Hepatocyte (in vitro differentiated cells): ENCODE measurements at regions not wholly inside any gene's neighbourhood (a gene's known extent, or its start where the extent isn't known, plus 50 kb on each side); places are given as distances from the start of the nearest gene placed in this dataset.

Source experiments
- CTCF ChIP-seq: fragments of 200-600 bp; sonication (generic); IDR thresholded peaks from 2 replicates; pipeline ENCODE4 v1.5.1; 2016; ENCODE audit warnings: antibody characterized with exemption, mild to moderate bottlenecking; ENCODE audit not compliant: poor library complexity
- EZH2 ChIP-seq: fragments of 200-600 bp; sonication (generic); IDR thresholded peaks from 2 replicates; pipeline ENCODE4 v1.6.1; 2016; ENCODE audit warnings: antibody characterized with exemption, mild to moderate bottlenecking, borderline replicate concordance

DNA sequence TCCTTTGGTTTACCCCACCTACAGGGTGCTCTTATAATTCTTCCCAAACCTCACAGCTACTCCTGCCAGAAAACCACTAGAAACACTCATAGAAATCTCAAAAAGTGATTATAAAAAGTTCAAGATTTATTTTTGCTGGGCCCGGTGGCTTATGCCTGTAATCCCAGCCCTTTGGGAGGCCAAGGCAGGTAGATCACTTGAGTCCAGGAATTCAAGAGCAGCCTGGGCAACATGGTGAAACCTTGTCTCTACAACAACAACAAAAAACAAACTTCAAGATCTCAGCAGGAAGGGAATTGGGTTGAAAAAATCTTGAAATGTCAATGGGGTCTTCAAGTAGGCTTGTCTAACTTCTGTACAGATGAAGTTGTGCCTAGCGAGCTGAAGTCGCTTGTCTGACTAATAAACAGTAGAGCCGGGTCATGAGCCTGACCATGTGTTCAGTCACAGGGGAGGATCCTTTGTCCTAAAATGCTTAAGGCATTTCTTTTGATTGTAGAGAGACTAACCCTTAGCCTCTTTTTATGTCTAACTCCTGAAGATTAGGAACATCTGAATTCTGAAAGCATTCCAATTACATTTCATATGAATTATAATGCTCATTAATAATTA, 124.6 kb downstream of the NOC3L start:
- TF ChIP-seq CTCF: no peak
- TF ChIP-seq EZH2: no peak
